Lung microvascular endothelial cell (primary cell): ENCODE measurements at regions not wholly inside any gene's neighbourhood (a gene's known extent, or its start where the extent isn't known, plus 50 kb on each side); places are given as distances from the start of the nearest gene placed in this dataset.
"Not testable (repeated sequence)": the region's sequence is repeated elsewhere in the genome, so short reads cannot be mapped to it uniquely, and the experiment has no call there.

Experiments
- DNase-seq, 2 donors: peaks; one replicate each; pipeline versions ENCODE4 v3.0.0 to v3.0.0-alpha.2; 2010; ENCODE audit warnings: low read depth in 2 of 2

- no peak for DNase-seq
Observed at GRCh38 chr12:68387338-68387737, 55.2 kb upstream of the MDM1 start.

- no peak for DNase-seq
Observed at GRCh38 chr12:68389305-68389704, 57.1 kb upstream of the MDM1 start.

- DNase-seq: no peak
Observed at GRCh38 chr12:68391937-68392336, 59.8 kb upstream of the MDM1 start.

- no peak for DNase-seq
Observed at GRCh38 chr12:68392376-68392775, 60.2 kb upstream of the MDM1 start.

DNA sequence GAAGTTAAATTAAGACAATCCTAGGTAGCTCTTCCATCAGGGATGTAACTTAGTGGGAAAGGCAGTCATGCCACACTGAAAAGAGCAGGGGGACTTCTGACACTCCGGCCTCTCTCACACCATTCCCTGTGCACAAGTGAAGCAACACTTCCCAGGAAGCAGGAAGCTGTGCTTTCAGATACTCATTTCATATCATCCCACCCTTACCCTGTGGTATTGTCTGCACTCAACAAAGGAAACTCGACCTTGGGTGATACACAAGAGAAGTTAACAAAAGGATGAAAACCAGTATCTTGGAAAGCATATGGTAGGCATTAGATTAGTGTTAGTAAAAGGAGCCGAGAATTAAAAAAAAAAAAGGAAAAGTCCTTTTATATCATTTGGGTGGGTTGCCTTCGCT, 61.3 kb upstream of the MDM1 start:
- peak in 1 of 2 donors; percentile 36 for DNase-seq

GRCh38 chr12:68397566-68398158, 65.5 kb upstream of the MDM1 start:
- DNase-seq: peak in 1 of 2 donors; percentile 10

GRCh38 chr12:68398689-68399088, 66.5 kb upstream of the MDM1 start:
- DNase-seq: not testable (repeated sequence)

DNA sequence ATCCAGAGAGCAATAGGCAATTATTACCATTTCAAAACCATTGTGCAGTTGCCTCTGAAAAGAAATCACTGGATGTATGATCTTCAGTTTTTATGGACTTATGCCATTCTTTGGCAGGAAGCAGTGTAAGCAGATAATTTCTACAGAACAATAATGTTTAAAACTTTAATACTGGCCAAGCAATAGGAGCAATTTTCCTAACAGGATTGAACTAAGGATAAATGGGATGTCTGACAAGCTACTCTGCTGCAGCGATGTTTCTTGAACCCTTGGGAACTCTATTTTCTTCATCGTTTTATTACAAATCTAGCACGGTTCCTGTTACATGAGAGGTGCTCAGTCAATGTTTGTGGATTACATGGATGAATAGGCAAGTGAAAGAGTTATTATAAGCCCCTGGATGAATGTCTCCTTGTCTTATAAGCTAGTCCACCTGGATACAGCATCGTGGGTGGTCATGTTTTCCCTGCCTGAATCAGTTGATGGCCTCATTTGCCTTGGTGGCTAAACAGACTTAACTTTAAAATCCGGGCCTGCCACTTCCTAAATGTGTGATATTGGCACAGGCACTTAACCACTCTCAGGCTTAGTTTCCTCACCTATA, 68.2 kb upstream of the MDM1 start:
- peak in 1 of 2 donors; percentile 10 for DNase-seq

DNA sequence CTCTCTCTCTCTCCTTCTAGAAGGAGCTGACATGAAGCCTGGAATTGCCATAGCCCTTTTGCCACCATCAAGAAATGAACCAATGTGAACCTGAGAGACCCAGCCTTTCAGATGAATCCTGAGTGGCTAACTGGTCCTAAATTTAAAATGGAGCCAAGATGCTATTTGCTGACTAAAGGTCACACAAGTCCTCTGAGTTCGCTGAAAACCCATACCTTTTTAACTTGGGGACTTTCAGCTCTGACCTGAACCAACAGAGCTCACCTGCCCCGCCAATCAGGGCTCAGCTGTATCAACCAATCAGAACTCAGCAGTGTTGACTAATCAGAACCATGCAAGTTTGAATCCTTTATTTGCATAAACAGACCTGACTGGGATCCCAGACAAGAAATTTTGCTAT, 70.3 kb upstream of the MDM1 start:
- no peak for DNase-seq

GRCh38 chr12:68403296-68403695, 71.1 kb upstream of the MDM1 start:
- no peak for DNase-seq

GRCh38 chr12:68403711-68404110, 71.5 kb upstream of the MDM1 start:
- DNase-seq: no peak

- peak; percentile 73 to 74 for DNase-seq
Observed at GRCh38 chr12:68405343-68405781, 73.2 kb upstream of the MDM1 start.

DNA sequence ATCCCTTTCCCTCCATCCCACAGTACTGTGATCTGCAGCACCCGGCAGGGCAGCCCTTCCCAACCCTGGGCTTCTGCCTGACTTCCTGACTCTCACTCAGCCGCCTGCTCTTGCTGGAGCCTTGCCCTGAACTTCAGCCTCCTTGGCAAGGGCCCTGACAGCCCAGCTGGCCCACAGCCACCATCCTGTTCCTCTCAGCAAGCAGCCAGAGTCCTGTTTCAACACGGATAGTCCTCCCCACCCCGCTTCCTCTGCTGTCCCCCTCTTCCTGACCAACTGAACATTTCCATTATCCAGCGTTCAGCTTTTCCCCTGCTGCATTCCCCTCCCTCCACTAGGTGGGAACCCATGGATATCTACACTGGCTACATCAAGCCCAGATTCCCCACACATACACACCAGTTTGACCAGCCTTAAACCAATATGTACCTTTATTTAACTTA, 74.0 kb upstream of the MDM1 start:
- DNase-seq: peak; percentile 96 to 99

GRCh38 chr12:68406911-68407310, 74.7 kb upstream of the MDM1 start:
- DNase-seq: no peak

DNA sequence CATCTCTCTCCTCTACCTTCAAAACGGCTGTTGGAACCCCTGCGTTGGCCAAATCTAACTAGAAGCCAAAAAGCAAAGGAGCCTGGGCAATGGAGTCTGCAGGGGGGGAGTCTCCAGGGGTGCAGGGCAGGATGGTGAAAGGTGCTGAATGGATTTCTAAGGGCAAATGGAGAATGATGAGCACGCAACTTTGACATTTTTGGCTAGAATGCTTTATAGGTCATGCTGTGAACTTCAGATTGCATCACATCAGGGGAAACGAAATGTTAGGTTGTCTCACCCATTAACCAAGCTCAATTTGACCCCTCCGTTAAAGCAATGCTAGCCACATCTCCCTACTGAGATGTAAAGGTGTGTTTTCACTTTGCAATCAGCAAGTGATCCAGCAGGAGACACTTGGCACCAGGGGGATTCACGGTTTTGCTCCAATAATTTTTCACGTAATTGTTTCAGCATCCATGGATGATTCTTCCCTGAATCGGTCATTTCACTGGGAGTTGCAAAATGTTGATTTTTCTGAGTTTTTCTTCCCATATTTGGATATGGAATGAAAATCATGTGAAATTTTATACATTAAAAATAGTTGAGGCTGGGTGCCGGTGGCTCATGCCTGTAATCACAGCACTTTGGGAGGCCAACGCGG, 78.0 kb upstream of the MDM1 start:
- no peak for DNase-seq

- DNase-seq: no peak
Observed at GRCh38 chr12:68411371-68411770, 79.2 kb upstream of the MDM1 start.

- no peak for DNase-seq
Observed at GRCh38 chr12:68414988-68415387, 82.8 kb upstream of the MDM1 start.

DNA sequence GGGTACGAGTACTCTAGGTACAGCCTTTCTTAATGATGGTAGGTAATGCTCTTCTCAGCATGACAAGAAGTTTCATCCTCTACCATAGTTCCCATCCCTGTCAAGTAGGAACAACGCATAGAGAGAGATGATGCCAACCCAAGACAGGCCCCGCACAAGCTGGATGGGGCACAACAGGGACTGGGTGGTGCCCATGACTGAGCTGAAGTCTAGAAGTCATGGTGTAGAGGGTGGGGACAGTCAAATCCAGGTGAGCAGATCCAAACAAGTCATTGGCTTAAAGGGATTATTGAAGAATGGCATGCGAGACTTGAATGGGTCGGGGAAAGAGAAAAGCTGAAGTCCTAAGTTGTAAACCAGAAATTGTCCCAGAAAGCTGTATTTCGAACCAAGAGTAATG, 84.2 kb upstream of the MDM1 start:
- no peak for DNase-seq

DNA sequence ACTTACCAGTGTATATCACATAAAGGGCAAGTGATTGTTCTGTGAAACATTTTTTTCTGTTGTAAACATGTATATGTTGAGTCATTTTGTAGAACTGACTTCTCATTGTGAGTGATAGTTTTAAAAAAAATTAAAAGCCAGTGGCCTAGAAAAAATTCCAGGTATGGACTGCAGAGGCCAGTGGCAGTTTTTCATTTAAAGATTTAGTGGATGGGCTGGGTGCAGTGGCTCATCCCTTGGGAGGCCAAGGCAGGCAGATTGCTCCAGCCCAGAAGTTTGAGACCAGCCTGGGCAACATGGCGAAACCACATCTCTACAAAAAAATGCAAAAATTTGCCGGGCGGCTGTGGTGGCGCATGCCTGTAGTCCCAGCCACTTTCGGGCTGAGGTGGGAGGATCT, 84.7 kb upstream of the MDM1 start:
- no peak for DNase-seq

- DNase-seq: no peak
Observed at GRCh38 chr12:68418137-68418460, 85.9 kb upstream of the MDM1 start.

DNA sequence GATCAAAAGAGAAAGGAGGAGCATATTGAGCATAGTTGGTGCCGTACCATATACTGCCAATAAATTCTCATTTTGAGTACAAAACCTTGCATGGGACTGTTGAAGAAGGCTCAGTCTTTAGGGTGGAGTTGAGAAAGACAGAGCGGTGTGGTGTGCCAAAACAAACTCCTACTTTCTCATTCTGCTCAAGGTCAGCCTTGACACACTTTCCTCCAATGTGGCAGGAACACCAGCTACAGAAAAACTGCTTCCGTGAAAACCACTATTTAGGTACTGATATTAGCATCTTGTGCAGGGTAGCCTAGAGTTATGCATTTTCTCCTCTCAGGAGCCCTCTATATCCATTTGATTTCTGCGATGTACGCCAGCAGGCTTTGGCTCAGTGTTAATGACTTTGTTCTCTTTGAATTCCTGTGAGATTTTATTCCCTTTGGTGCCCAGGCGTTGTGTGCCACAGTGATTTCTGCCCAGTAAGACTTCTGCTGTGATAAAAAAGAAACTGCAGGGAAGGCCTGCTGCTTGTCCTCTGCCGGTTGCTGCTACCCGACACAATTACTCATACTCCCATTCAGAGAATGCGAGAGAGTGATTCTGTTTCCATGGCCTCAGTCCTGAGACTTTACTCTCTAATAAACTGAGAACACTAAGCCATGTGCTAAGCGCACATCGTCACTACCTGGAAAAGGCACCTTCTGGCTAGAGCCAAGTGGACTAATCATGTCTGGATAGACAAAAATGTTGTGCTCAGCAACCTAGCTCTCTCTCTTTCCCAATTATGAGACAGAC, 88.3 kb upstream of the MDM1 start:
- DNase-seq: peak in 1 of 2 donors; percentile 56

DNA sequence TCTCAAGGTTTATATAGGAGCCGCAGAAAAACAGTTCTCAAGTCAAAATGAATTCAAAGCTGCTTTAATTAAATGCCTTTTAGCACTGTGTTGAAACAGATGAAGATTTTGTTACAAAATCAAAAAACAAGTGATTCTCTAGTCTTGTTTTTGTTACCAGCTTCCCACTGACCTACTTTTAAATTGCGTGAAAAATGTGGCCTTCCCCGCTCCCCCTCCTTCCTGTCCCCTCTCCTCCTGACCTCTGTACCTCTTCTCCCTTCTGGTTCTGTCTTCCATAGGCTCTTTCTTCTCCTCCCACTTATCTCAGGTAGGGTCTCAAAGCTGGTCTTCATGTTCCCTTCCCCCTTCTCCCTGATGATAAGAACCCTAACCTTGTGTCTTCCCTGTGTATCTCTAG, 90.0 kb upstream of the MDM1 start:
- DNase-seq: no peak
